GM12891 (cell line): ENCODE measurements at regions not wholly inside any gene's neighbourhood (a gene's known extent, or its start where the extent isn't known, plus 50 kb on each side); places are given as distances from the start of the nearest gene placed in this dataset.

Experiments
- PAX5 ChIP-seq: IDR thresholded peaks from 2 replicates; pipeline ENCODE4 v1.6.1; 2011; ENCODE audit warnings: low read length, moderate library complexity, mild to moderate bottlenecking; ENCODE audit not compliant: insufficient read depth, severe bottlenecking
- POLR2A ChIP-seq: IDR thresholded peaks from 2 replicates; pipeline ENCODE4 v1.6.1; 2011; ENCODE audit warnings: low read depth, low read length, control low read depth
- POLR2AphosphoS5 ChIP-seq: IDR thresholded peaks from 2 replicates; pipeline ENCODE4 v1.6.1; 2011; ENCODE audit warnings: low read depth, low read length, control low read depth
- POU2F2 ChIP-seq: IDR thresholded peaks from 2 replicates; pipeline ENCODE4 v1.6.1; 2011; ENCODE audit warnings: low read depth, mild to moderate bottlenecking, control low read depth, low read length, moderate library complexity
- SPI1 ChIP-seq: IDR thresholded peaks from 2 replicates; pipeline ENCODE4 v1.6.1; 2011; ENCODE audit warnings: low read depth, low read length, control low read depth
- TAF1 ChIP-seq: IDR thresholded peaks from 2 replicates; pipeline ENCODE4 v1.6.1; 2011; ENCODE audit warnings: low read depth, low read length, control low read depth

DNA sequence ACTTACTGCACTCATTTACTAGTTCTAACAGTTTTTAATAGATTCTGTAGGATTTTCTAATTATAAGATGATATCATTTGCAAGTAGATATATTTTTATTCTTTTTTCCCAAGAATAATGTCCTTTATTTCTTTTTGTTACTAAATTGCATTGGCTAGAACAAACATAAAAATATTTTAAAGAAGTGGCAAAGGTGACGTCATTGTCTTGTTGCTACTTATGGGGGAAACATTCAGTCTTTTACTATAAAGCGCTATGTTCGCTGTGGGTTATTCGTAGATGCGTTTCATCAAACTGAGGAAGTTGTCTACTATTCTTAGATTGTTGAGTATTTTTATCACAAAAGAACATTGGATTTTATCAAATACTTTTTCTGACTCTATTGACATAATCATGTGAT, 765.2 kb upstream of the POU3F3 start:
- no peak for TF ChIP-seq POU2F2
- no peak for TF ChIP-seq POLR2A
- no peak for TF ChIP-seq POLR2AphosphoS5
- TF ChIP-seq SPI1 = no peak
- TF ChIP-seq TAF1 = no peak
- no peak for TF ChIP-seq PAX5
